H1 (cell line): ENCODE measurements at regions not wholly inside any gene's neighbourhood (a gene's known extent, or its start where the extent isn't known, plus 50 kb on each side); places are given as distances from the start of the nearest gene placed in this dataset.

Source experiments
- CTCF ChIA-PET: fragments of 300-600 bp; sonication (Branson Sonifier 250); formaldehyde crosslinking; loops from one replicate; lab custom pipeline; 2021; ENCODE audit not compliant: partially characterized antibody; lab: Charles Lee
- POLR2A ChIA-PET: fragments of 300-600 bp; sonication (Branson Sonifier 250); formaldehyde crosslinking; loops from one replicate; lab custom pipeline; 2021; ENCODE audit warnings: inconsistent platforms; ENCODE audit not compliant: partially characterized antibody; lab: Charles Lee
- DNase-seq, 2 experiments: peaks; one replicate each; pipeline versions ENCODE4 v3.0.0 to v3.0.0-alpha.2; 2010 to 2022; ENCODE audit warnings: low spot score in 2 of 2, low read depth in 1 of 2, mixed read lengths in 1 of 2
- FAIRE-seq: peaks from 2 replicates; lab custom pipeline; 2011; peaks lifted over from hg19 to GRCh38; lab: Jason Lieb, UNC
- H2AFZ ChIP-seq: 2 replicates; pipeline ENCODE4 v1.8.1; 2012; ENCODE audit warnings: low read length, inconsistent platforms
- H2AK5ac ChIP-seq: 2 replicates; pipeline ENCODE4 v1.6.1; 2013; ENCODE audit warnings: low read depth, low read length
- H2BK120ac ChIP-seq: replicated peaks from 2 replicates; pipeline ENCODE3; 2013; ENCODE audit warnings: low read depth, low read length, inconsistent platforms
- H2BK12ac ChIP-seq: 2 replicates; pipeline ENCODE4 v1.6.1; 2013; ENCODE audit warnings: low read depth, low read length
- H2BK15ac ChIP-seq: 2 replicates; pipeline ENCODE4 v1.6.1; 2013; ENCODE audit warnings: low read length
- H2BK20ac ChIP-seq: 2 replicates; pipeline ENCODE4 v1.6.1; 2013; ENCODE audit warnings: low read length
- H2BK5ac ChIP-seq: 2 replicates; pipeline ENCODE4 v1.6.1; 2013; ENCODE audit warnings: low read depth, low read length
- H3K14ac ChIP-seq: 2 replicates; pipeline ENCODE4 v1.6.1; 2013; ENCODE audit warnings: inconsistent platforms; ENCODE audit not compliant: insufficient read length
- H3K18ac ChIP-seq: 2 replicates; pipeline ENCODE4 v1.6.1; 2013; ENCODE audit warnings: low read length; ENCODE audit errors: extremely low read depth
- H3K23ac ChIP-seq: 2 replicates; pipeline ENCODE4 v1.6.1; 2013; ENCODE audit warnings: inconsistent platforms; ENCODE audit not compliant: insufficient read length
- H3K23me2 ChIP-seq: 2 replicates; pipeline ENCODE4 v1.6.1; 2013; ENCODE audit warnings: low read depth, low read length
- H3K27ac ChIP-seq: 2 replicates; pipeline ENCODE4 v1.6.1; 2011; ENCODE audit warnings: low read depth, low read length, inconsistent platforms
- H3K27me3 ChIP-seq, 4 experiments: replicated peaks in 1 of 4; 1 replicate in 1 of 4; 2 replicates in 3 of 4; pipeline versions ENCODE4 v1.6.1 to v1.8.1; 2011 to 2013; ENCODE audit warnings: low read length in 3 of 4, mild to moderate bottlenecking in 3 of 4, inconsistent platforms in 2 of 4, mixed read lengths in 2 of 4, moderate library complexity in 1 of 4; ENCODE audit not compliant: control insufficient read depth in 3 of 4, insufficient read depth in 3 of 4; ENCODE audit errors: extremely low read depth in 1 of 4
- H3K36me3 ChIP-seq, 4 experiments: 2 replicates each; pipeline versions ENCODE4 v1.6.1 to v1.8.1; 2011 to 2013; ENCODE audit warnings: mild to moderate bottlenecking in 4 of 4, low read length in 3 of 4, moderate library complexity in 2 of 4, control low read depth in 1 of 4, inconsistent platforms in 1 of 4; ENCODE audit not compliant: insufficient read depth in 4 of 4, control insufficient read depth in 2 of 4
- H3K4ac ChIP-seq: replicated peaks from 2 replicates; pipeline ENCODE3; 2013; ENCODE audit warnings: low read length, low read depth, mixed read lengths, inconsistent platforms; ENCODE audit not compliant: insufficient read length
- H3K4me1 ChIP-seq, 4 experiments: replicated peaks in 1 of 4; 1 replicate in 1 of 4; 2 replicates in 3 of 4; pipeline versions ENCODE4 v1.6.1 to v1.8.1; 2011 to 2013; ENCODE audit warnings: low read length in 3 of 4, inconsistent platforms in 2 of 4, mixed read lengths in 1 of 4; ENCODE audit not compliant: insufficient read depth in 4 of 4, control insufficient read depth in 3 of 4
- H3K4me2 ChIP-seq, 2 experiments: 2 replicates each; pipeline versions ENCODE4 v1.6.1 to v1.8.1; 2011 to 2013; ENCODE audit warnings: low read depth in 2 of 2, low read length in 2 of 2, control low read depth in 1 of 2, inconsistent platforms in 1 of 2, mild to moderate bottlenecking in 1 of 2; ENCODE audit not compliant: insufficient read depth in 1 of 2
- H3K4me3 ChIP-seq, 4 experiments: fragments of 200-600, 300-600 bp in 1 of 4; sonication (generic), shearing (Covaris generic), sonication (Bioruptor Twin) in 1 of 4; 2 replicates each; pipeline versions ENCODE4 v1.5.1 to v1.8.1; 2011 to 2016; ENCODE audit warnings: low read length in 4 of 4, low read depth in 3 of 4, control low read depth in 2 of 4, inconsistent platforms in 2 of 4, mild to moderate bottlenecking in 2 of 4, mixed read lengths in 1 of 4, moderate library complexity in 1 of 4; ENCODE audit not compliant: insufficient read depth in 2 of 4; ENCODE audit errors: extremely low read depth in 1 of 4
- H3K56ac ChIP-seq: replicated peaks from 2 replicates; pipeline ENCODE3; 2013; ENCODE audit warnings: low read depth, mild to moderate bottlenecking, mixed read lengths, low read length, inconsistent platforms; ENCODE audit not compliant: insufficient read length
- H3K79me1 ChIP-seq: 2 replicates; pipeline ENCODE4 v1.6.1; 2013; ENCODE audit warnings: low read depth, low read length, control low read depth
- H3K79me2 ChIP-seq, 2 experiments: 2 replicates each; pipeline versions ENCODE4 v1.6.1 to v1.8.1; 2012 to 2013; ENCODE audit warnings: low read length in 2 of 2, mild to moderate bottlenecking in 2 of 2, inconsistent platforms in 1 of 2; ENCODE audit not compliant: insufficient read depth in 2 of 2, control insufficient read depth in 1 of 2
- H3K9ac ChIP-seq, 4 experiments: replicated peaks in 1 of 4; 1 replicate in 1 of 4; 2 replicates in 3 of 4; pipeline versions ENCODE4 v1.6.1 to v1.8.1; 2011 to 2013; ENCODE audit warnings: low read depth in 3 of 4, low read length in 3 of 4, control low read depth in 2 of 4, mild to moderate bottlenecking in 2 of 4, moderate library complexity in 2 of 4, inconsistent platforms in 1 of 4; ENCODE audit errors: extremely low read depth in 1 of 4
- H3K9me3 ChIP-seq, 2 experiments: 2 replicates each; pipeline versions ENCODE4 v1.6.1 to v1.8.1; 2012 to 2013; ENCODE audit warnings: mild to moderate bottlenecking in 2 of 2, moderate library complexity in 2 of 2, control low read depth in 1 of 2, inconsistent platforms in 1 of 2, low read depth in 1 of 2, low read length in 1 of 2, mixed read lengths in 1 of 2; ENCODE audit not compliant: insufficient read depth in 2 of 2
- H4K20me1 ChIP-seq, 2 experiments: replicated peaks in 1 of 2; 2 replicates each; pipeline versions ENCODE3 to v1.8.1; 2011 to 2013; ENCODE audit warnings: inconsistent platforms in 2 of 2, low read length in 2 of 2, mild to moderate bottlenecking in 1 of 2; ENCODE audit not compliant: insufficient read depth in 2 of 2, control insufficient read depth in 1 of 2
- H4K5ac ChIP-seq: 2 replicates; pipeline ENCODE4 v1.6.1; 2013; ENCODE audit warnings: low read length, low read depth, mixed read lengths, inconsistent platforms; ENCODE audit not compliant: insufficient read length
- H4K8ac ChIP-seq: 2 replicates; pipeline ENCODE4 v1.8.0; 2013; ENCODE audit warnings: mild to moderate bottlenecking, moderate library complexity, low read length, inconsistent platforms; ENCODE audit not compliant: insufficient read depth; ENCODE audit errors: extremely low read depth
- H4K91ac ChIP-seq: replicated peaks from 2 replicates; pipeline ENCODE3; 2013; ENCODE audit warnings: low read length, mixed read lengths, inconsistent platforms; ENCODE audit not compliant: insufficient read length
- ATF2 ChIP-seq: IDR thresholded peaks from 2 replicates; pipeline ENCODE4 v1.6.1; 2012; ENCODE audit warnings: low read length, inconsistent platforms
- CBX8 ChIP-seq: fragments of 300-800, 300-1000 bp; sonication (generic); IDR thresholded peaks from 2 replicates; pipeline ENCODE4 v1.7.1; 2016; ENCODE audit warnings: low read depth, low read length, borderline replicate concordance
- CREB1 ChIP-seq: IDR thresholded peaks from 2 replicates; pipeline ENCODE4 v1.6.1; 2012; ENCODE audit warnings: inconsistent platforms
- FOSL1 ChIP-seq: IDR thresholded peaks from 2 replicates; pipeline ENCODE4 v1.6.1; 2011; ENCODE audit warnings: mild to moderate bottlenecking, low read depth, low read length, moderate library complexity; ENCODE audit not compliant: insufficient read depth
- POLR2A ChIP-seq, 2 experiments: IDR thresholded peaks; 1 replicate in 1 of 2; 2 replicates in 1 of 2; pipeline ENCODE4 v1.6.1; 2011; ENCODE audit warnings: low read depth in 2 of 2, low read length in 2 of 2, mild to moderate bottlenecking in 2 of 2; ENCODE audit errors: control extremely low read depth in 1 of 2
- POU5F1 ChIP-seq: IDR thresholded peaks from 2 replicates; pipeline ENCODE4 v1.6.1; 2011; ENCODE audit warnings: low read depth, mild to moderate bottlenecking, low read length, moderate library complexity
- SIRT6 ChIP-seq: IDR thresholded peaks from one replicate; pipeline ENCODE4 v1.7.1; 2012; ENCODE audit warnings: low read length, inconsistent platforms
- SP2 ChIP-seq: IDR thresholded peaks from 2 replicates; pipeline ENCODE4 v1.6.1; 2012; ENCODE audit warnings: mild to moderate bottlenecking, low read length, inconsistent platforms
- SRF ChIP-seq: IDR thresholded peaks from 2 replicates; pipeline ENCODE4 v1.6.1; 2011; ENCODE audit warnings: mild to moderate bottlenecking, low read depth, low read length, moderate library complexity
- TEAD4 ChIP-seq: IDR thresholded peaks from 2 replicates; pipeline ENCODE4 v1.6.1; 2012; ENCODE audit warnings: low read depth, low read length, inconsistent platforms, mixed read lengths
- ZNF274 ChIP-seq: IDR thresholded peaks from 2 replicates; pipeline ENCODE4 v1.7.0; 2012; ENCODE audit warnings: low read length, borderline replicate concordance; ENCODE audit errors: extremely low read depth

DNA sequence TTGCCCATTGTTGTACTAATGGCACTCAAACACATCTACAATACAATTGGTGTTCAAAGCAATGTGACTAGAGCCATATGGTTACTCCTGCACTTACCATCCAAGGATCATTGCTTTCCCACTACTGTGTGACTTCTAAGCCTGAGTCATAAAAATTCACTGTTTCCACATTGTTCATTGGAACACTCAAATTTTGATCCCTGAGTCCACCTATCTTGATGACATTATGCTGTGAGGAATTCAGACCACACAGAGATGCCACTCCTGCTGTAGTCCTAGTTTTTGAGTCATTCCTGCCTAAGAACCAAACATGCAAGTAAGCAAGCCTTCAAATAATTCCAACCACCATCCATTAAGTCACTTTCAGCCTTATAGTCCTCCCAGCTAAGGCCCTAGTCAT lies 176.2 kb downstream of the EFHB start:
- Histone ChIP-seq H3K27ac (no peak overlapping the region), H3K79me1 (no peaks in the 10 kb centered on the region), H2AK5ac (no peak overlapping the region), H2BK15ac (no peak overlapping the region), H4K20me1 (no peaks in the 10 kb centered on the region), H2BK12ac (no peak overlapping the region), H3K14ac (no peak overlapping the region), H3K18ac (no peak overlapping the region), H3K4ac (no peak overlapping the region), H3K79me2 (no peaks in the 10 kb centered on the region), H3K9me3 (0 out of 4 replicates have a peak, but pooled peaks cover 0 to 2% of the 10 kb centered on the region in 2 experiments), H2BK5ac (no peak overlapping the region), H3K27me3 (no peaks in the 10 kb centered on the region), H3K23ac (no peak overlapping the region), H3K4me1 (no peaks in the 10 kb centered on the region; a peak in 1 of 7 replicates), H3K23me2 (no peaks in the 10 kb centered on the region), H2AFZ (no peak overlapping the region), H2BK120ac (no peak overlapping the region), H3K4me2 (no peak overlapping the region), H3K9ac (no peak overlapping the region), H3K36me3 (no peaks in the 10 kb centered on the region), H4K91ac (no peak overlapping the region), H3K56ac (no peak overlapping the region), H3K4me3 (no peak overlapping the region), H2BK20ac (no peak overlapping the region), H4K5ac (no peak overlapping the region), H4K8ac (no peak overlapping the region)
- TF ChIP-seq CBX8 (no peak), POU5F1 (no peak), FOSL1 (no peak), SP2 (no peak), SIRT6 (no peak), TEAD4 (no peak), ATF2 (no peak), ZNF274 (no peak), CREB1 (no peak), POLR2A (IDR thresholded peaks at IDR 0.05; ENCODE audit: control extremely low read depth in 1 of 2, low read depth in 2 of 2, low read length in 2 of 2) (no peak), SRF (no peak)
- POLR2A ChIA-PET, result interaction anchor here (0.7 kb wide), 1 partner anchor 1276 kb away, joined by 3 read pairs; no protein-coding TSS in a partner anchor
- FAIRE-seq (no peak), DNase-seq (no peak)
- CTCF ChIA-PET, result interaction anchor here (1.0 kb wide), 1 partner anchor 108 kb away, joined by 3 read pairs; no protein-coding TSS in a partner anchor
